Activated T-cell treated with anti-CD3 and anti-CD28 coated beads, Interleukin-2, amount 50 U/mL, for 1 hour (primary cell): ENCODE measurements at regions not wholly inside any gene's neighbourhood (a gene's known extent, or its start where the extent isn't known, plus 50 kb on each side); places are given as distances from the start of the nearest gene placed in this dataset.

ENCODE experiments used
- DNase-seq: peaks from one replicate; pipeline ENCODE4 v3.0.0-alpha.2; 2020

- no peak for DNase-seq
These were observed 143.4 kb upstream of the DSCAM start for GRCh38 chr21:40990366-40990765.

GRCh38 chr21:40997831-40998230 lies 150.9 kb upstream of the DSCAM start:
- DNase-seq, result no peak

GRCh38 chr21:41000838-41001237 lies 153.9 kb upstream of the DSCAM start:
- DNase-seq, result no peak

GRCh38 chr21:41006636-41007035 lies 159.7 kb upstream of the DSCAM start:
- DNase-seq, result no peak

- no peak for DNase-seq
These were observed 159.6 kb upstream of the BACE2 start for GRCh38 chr21:41008351-41008750.

- DNase-seq, result no peak
These were observed 159.0 kb upstream of the BACE2 start for GRCh38 chr21:41008974-41009373.

GRCh38 chr21:41009398-41010100 lies 158.4 kb upstream of the BACE2 start:
- no peak for DNase-seq

GRCh38 chr21:41010101-41010435 lies 157.9 kb upstream of the BACE2 start:
- no peak for DNase-seq

- DNase-seq, result no peak
These were observed 156.7 kb upstream of the BACE2 start for GRCh38 chr21:41011098-41011731.

- no peak for DNase-seq
These were observed 156.0 kb upstream of the BACE2 start for GRCh38 chr21:41011951-41012366.

GRCh38 chr21:41012425-41012824 lies 155.5 kb upstream of the BACE2 start:
- DNase-seq, result no peak

- DNase-seq, result no peak
These were observed 151.5 kb upstream of the BACE2 start for GRCh38 chr21:41016472-41016871.

GRCh38 chr21:41018431-41018830 lies 149.5 kb upstream of the BACE2 start:
- DNase-seq, result no peak

GRCh38 chr21:41023936-41024335 lies 144.0 kb upstream of the BACE2 start:
- DNase-seq, result no peak

- DNase-seq, result no peak
These were observed 143.6 kb upstream of the BACE2 start for GRCh38 chr21:41024341-41024740.

GRCh38 chr21:41024746-41025254 lies 143.2 kb upstream of the BACE2 start:
- no peak for DNase-seq

- DNase-seq, result no peak
These were observed 138.4 kb upstream of the BACE2 start for GRCh38 chr21:41029571-41029970.

- no peak for DNase-seq
These were observed 136.2 kb upstream of the BACE2 start for GRCh38 chr21:41031701-41032220.

GRCh38 chr21:41032541-41032940 lies 135.4 kb upstream of the BACE2 start:
- no peak for DNase-seq

- no peak for DNase-seq
These were observed 130.7 kb upstream of the BACE2 start for GRCh38 chr21:41037212-41037611.

GRCh38 chr21:41037936-41038335 lies 130.0 kb upstream of the BACE2 start:
- DNase-seq, result no peak

- DNase-seq, result no peak
These were observed 124.9 kb upstream of the BACE2 start for GRCh38 chr21:41043014-41043413.

- DNase-seq, result no peak
These were observed 122.3 kb upstream of the BACE2 start for GRCh38 chr21:41045534-41046268.

- DNase-seq, result no peak
These were observed 119.8 kb upstream of the BACE2 start for GRCh38 chr21:41048145-41048544.
